ENCODE measurements at regions not wholly inside any gene's neighbourhood (a gene's known extent, or its start where the extent isn't known, plus 50 kb on each side); places are given as distances from the start of the nearest gene placed in this dataset.
A peak's percentile ranks its signal among the peaks of the same experiment; 100 is the strongest.
"Not testable (repeated sequence)": the region's sequence is repeated elsewhere in the genome, so short reads cannot be mapped to it uniquely, and the experiment has no call there.

DNA sequence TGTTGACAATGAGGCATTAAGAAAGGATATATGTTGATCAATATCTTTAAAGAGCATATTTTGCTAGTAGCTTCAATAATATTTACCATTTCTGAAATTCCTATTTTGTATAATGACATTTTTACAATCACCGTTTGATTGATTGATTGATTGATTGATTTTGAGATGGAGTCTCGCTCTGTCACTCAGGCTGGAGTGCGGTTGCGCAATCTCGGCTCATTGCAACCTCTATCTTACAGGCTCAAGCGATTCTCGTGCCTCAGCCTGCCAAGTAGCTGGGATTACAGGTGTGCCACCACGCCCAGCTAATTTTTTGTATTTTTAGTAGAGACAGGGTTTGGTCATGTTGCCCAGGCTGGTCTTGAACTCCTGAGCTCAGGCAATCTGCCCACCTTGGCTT, 150.9 kb upstream of the TEX13D start:
- H3K27ac Mint-ChIP-seq, H3K27me3 Mint-ChIP-seq, H3K4me1 Mint-ChIP-seq, H3K36me3 Mint-ChIP-seq, ATAC-seq, H3K4me3 Mint-ChIP-seq, POLR2A ChIA-PET, H3K9me3 Mint-ChIP-seq, DNase-seq: not testable (repeated sequence)

DNA sequence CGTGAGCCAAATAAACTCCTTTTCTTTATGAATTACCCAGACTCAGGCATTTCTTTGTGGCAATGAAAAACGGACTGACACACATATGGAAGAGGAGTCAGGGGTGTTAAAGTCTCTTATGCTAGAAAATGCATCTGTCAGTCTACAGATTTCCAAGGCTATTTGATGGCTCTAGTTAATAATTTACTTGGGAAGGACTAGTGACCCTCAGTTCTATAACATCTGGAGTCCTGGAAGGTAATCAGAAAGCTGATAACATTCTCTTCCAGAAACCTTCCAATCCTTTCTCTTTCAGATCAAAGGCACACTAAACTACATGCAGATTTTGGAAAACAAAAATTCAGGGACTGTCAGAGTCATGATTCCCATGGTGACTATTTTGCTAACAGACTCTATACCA, 142.0 kb upstream of the TEX13D start:
- H3K4me1 Mint-ChIP-seq, result no peaks in the 10 kb centered on the region
- no peak overlapping the region for H3K27ac Mint-ChIP-seq
- no peaks in the 10 kb centered on the region for H3K9me3 Mint-ChIP-seq
- H3K36me3 Mint-ChIP-seq, result no peaks in the 10 kb centered on the region
- ATAC-seq (no peak), DNase-seq (no peak)
- no peak overlapping the region for H3K4me3 Mint-ChIP-seq
- no peaks in the 10 kb centered on the region for H3K27me3 Mint-ChIP-seq
- POLR2A ChIA-PET, result no interaction called here

DNA sequence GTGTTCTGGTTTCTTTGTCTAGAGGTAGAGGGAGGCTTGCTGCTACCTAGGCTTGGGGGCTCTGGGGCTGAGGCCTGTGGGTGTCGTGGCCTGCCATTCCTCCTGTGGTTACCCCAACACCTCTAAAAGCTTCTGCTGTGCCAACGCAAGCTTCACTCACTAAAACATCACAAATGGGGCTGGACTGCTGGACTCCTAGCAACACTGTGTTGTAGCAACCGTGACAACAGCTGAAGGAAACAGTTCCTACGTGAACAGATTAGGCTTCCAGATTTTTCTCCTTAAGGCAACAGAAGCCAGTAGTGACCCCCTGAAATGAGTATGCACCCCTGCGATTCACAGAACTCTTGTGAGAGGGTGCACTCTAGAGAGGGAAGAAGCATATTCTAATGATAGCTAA, 138.3 kb upstream of the TEX13D start:
- no peak overlapping the region for H3K27ac Mint-ChIP-seq
- DNase-seq (no peak), ATAC-seq (no peak)
- H3K27me3 Mint-ChIP-seq, result no peaks in the 10 kb centered on the region
- no peaks in the 10 kb centered on the region for H3K4me1 Mint-ChIP-seq
- no peaks in the 10 kb centered on the region for H3K36me3 Mint-ChIP-seq
- H3K4me3 Mint-ChIP-seq, result no peak overlapping the region
- H3K9me3 Mint-ChIP-seq, result no peaks in the 10 kb centered on the region
- POLR2A ChIA-PET, result no interaction called here

DNA sequence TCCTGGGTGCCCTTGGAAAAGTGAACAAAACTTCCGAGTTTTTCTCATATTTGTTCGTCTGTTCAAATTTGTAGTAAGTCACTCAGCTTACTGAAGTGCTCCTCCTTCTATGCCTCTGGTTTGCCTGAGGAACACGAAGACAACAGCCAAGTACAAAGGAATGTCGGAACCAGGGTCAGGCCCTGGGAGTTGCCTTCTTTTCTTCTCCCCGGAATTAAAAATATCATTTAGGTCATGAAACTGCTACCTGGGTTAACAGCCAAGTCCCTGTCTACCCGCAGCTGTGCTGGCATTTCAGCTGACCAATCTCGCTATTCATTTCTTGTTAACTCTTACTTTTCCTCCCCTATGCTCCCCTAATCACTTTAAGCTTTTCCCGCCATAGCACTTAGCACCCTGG, 137.6 kb upstream of the TEX13D start:
- no peak for ATAC-seq
- Mint-ChIP-seq H3K27me3 (no peaks in the 10 kb centered on the region), H3K36me3 (no peaks in the 10 kb centered on the region), H3K4me1 (no peaks in the 10 kb centered on the region), H3K9me3 (no peaks in the 10 kb centered on the region), H3K4me3 (no peak overlapping the region), H3K27ac (no peak overlapping the region)
- DNase-seq, result no peak
- POLR2A ChIA-PET, result no interaction called here

DNA sequence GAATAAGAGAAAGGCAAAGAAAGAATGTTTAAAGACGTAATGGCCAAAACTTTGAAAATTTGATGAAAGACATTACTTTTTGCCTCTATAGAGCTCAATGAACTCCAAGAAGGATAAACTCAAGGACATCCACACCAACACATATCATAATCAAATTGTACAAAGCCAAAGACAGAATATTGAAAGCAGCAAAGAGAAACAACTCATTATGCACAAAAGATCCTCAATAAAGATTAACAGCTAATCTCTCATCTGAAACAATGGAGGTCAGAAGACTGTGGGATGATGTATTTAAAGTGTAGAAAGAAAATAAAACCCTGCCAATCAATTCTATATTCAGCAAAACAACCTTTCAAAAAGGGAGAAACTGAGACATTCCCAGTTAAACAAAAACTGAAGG, 129.1 kb upstream of the TEX13D start:
- Mint-ChIP-seq H3K4me3 (no peak overlapping the region), H3K9me3 (peaks cover 0 to 14% (median 8%) of the 10 kb centered on the region in 9 donors), H3K4me1 (no peaks in the 10 kb centered on the region), H3K27ac (no peak overlapping the region), H3K27me3 (no peaks in the 10 kb centered on the region), H3K36me3 (peaks cover 0 to 8% (median 5%) of the 10 kb centered on the region in 3 donors)
- ATAC-seq, result no peak
- DNase-seq, result no peak
- POLR2A ChIA-PET, result no interaction called here

DNA sequence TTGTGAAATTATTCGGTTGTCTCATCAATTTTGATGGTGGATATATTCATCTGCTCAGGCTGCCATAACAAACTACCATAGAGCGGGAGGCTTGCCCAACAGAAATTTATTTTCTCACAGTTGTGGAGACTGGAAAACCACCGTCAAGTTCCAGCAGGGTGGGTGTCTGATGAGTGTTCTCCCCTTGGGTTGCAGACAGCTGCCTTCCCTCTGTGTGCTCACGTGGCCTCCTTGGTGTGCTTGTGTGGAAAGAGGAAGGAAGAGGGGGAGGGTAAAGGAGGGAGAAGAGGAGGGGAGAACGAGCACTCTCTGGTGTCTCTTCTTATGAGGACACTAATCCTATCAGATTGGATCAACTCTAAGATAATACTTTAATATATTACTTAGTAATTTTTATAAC, 123.8 kb upstream of the TEX13D start:
- ATAC-seq (no peak), DNase-seq (no peak)
- no peaks in the 10 kb centered on the region for H3K36me3 Mint-ChIP-seq
- H3K27ac Mint-ChIP-seq, result no peak overlapping the region
- H3K9me3 Mint-ChIP-seq, result peaks cover 0 to 3% (median under 1%) of the 10 kb centered on the region in 9 donors
- no peak overlapping the region for H3K4me3 Mint-ChIP-seq
- peaks cover 13 to 21% (median 18%) of the 10 kb centered on the region in 4 donors for H3K4me1 Mint-ChIP-seq
- POLR2A ChIA-PET, result no interaction called here
- peaks cover 0 to 1% (median 0%) of the 10 kb centered on the region in 5 donors for H3K27me3 Mint-ChIP-seq

DNA sequence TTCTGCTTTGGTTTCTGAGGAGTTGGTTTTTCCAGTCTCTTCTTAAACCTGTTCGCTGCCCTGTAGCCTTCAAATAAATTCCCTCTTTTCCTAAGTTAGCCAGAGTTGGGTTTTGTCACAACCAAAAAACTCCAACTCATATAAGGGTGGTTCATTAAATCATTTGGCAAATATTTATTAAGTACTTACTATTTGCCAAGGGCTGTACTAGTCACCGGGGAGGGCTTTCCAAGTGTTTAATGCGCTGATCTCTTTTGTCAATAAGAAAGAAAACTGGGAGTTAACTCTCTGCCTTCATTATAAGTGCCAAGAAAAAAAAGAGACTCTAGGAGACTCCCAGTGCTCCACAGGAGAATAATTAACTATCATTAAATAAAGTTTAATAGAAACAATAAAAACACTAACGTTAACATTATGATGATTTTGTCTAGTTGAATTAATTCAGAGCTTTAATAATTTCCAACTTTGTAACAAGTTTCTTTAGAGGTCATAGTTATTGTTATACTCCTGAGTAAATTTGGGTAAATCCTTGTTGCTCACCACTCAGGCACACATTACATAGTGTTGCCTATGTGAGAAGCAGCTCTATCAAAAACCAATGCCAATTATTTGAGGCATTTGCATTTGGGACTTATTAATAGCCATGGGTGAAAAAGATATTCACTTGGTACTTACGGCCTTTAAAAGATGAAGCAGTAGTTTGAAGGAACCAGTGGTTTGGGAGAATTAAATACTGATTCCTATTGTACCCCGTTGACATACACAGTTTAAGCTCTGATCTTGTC, 122.5 kb upstream of the TEX13D start:
- Mint-ChIP-seq H3K9me3 (no peaks in the 10 kb centered on the region), H3K4me1 (peaks cover 13 to 29% (median 25%) of the 10 kb centered on the region in 4 donors), H3K4me3 (no peak overlapping the region), H3K27me3 (peaks cover 0 to 1% (median 0%) of the 10 kb centered on the region in 5 donors), H3K27ac (no peak overlapping the region), H3K36me3 (no peaks in the 10 kb centered on the region)
- POLR2A ChIA-PET, result no interaction called here
- DNase-seq (no peak), ATAC-seq (no peak)

DNA sequence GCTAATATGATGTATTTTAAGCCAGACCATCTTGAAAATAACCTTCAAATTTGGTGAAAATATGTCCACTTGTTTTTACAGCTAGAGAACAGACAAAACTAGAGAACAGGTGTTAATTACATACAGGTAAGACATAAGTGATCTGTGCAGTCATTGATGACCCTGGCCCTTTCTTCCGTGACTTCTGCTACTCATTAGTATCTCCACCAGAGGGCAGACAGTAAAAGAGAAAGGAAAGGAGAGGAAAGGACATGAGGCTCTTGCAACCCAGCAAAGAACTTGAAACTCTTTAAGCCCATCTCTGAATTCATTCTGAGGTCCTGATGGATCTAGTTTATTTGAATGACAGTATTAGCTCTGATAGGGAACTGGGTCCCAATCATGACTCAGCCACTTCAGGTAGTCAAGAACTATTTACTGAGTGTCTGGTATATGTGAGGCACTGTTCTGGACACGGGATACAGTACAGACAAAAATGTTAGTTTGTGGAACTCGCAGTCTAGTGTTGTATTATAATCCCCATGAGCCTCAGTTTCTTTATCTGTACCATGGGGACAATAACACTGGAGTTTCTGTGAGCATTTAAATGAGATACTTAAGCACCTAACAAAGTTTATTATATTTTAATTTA, 121.0 kb upstream of the TEX13D start:
- Mint-ChIP-seq H3K36me3 (no peaks in the 10 kb centered on the region), H3K4me3 (no peak overlapping the region), H3K27me3 (peaks cover 0 to 1% (median 0%) of the 10 kb centered on the region in 5 donors), H3K27ac (no peak overlapping the region), H3K9me3 (no peaks in the 10 kb centered on the region), H3K4me1 (peaks cover 24 to 43% (median 39%) of the 10 kb centered on the region in 4 donors)
- POLR2A ChIA-PET, result no interaction called here
- peak in 5 of 10 donors; percentile 11 to 55 (median 54) for DNase-seq
- ATAC-seq, result peak; percentile 74 to 82

DNA sequence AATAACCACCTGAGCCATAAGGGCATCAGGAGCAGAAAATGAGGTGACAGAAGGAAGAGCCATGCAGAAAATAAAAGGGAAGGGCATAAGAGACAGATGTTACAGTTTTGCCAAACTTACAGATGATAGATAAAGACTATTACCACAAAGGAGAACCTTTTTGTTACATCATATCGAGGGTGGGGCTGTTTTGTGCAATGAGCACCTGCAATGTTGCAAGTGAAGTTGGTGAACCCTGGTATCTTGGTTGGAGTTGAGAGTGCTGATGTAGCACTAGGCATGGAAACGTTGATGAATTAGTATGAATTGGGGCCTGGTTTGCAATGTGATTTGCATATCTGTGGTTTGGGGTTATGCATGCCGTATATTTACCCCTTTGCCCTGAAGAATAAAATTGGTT, 119.8 kb upstream of the TEX13D start:
- POLR2A ChIA-PET, result no interaction called here
- no peaks in the 10 kb centered on the region for H3K36me3 Mint-ChIP-seq

DNA sequence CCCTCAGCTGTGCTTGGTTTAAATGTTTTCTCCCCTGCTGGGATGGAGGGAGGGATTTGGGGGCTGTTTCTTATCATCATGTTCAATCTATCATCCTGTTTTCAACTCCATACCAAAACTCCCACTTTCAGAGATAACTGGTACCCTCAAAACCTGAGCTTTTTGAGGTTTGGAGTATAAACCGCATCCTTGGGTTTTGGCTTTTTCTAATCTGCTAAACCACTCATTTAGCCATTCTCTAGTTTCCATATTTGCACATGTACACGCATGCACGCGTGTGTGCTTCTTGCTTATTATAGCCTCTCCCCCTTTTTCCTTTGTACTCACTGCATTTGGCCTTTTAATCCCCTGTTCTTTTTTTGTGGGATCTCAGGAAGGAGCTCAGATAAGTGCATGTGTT, 116.7 kb upstream of the TEX13D start:
- H3K4me1 Mint-ChIP-seq, result peaks cover 47 to 79% (median 76%) of the 10 kb centered on the region in 4 donors
- H3K9me3 Mint-ChIP-seq, result no peaks in the 10 kb centered on the region
- ATAC-seq (no peak), DNase-seq (no peak)
- POLR2A ChIA-PET, result interaction anchor here (3.7 kb wide), 1 partner anchor 131 kb away, joined by 19 read pairs; the partner anchor contains the start of gene SH2D1A
- H3K36me3 Mint-ChIP-seq, result no peaks in the 10 kb centered on the region
- H3K4me3 Mint-ChIP-seq, result peak overlapping the region in 6 of 10 donors; percentile 4 to 52 (median 41)
- H3K27ac Mint-ChIP-seq, result peak overlapping the region; percentile 43 to 95 (median 83)
- no peaks in the 10 kb centered on the region for H3K27me3 Mint-ChIP-seq

More for the DNA sequence above, 119.8 kb upstream of the TEX13D start:
- Mint-ChIP-seq H3K27ac (peak overlapping the region in 8 of 10 donors; percentile 22 to 90 (median 41)), H3K4me1 (peaks cover 31 to 55% (median 51%) of the 10 kb centered on the region in 4 donors), H3K9me3 (no peaks in the 10 kb centered on the region), H3K27me3 (peaks cover 0 to 1% (median 0%) of the 10 kb centered on the region in 5 donors), H3K4me3 (peak overlapping the region in 3 of 10 donors; percentile 8 to 28 (median 19))
- ATAC-seq (peak; percentile 28 to 46), DNase-seq (peak in 1 of 10 donors; percentile 3)

DNA sequence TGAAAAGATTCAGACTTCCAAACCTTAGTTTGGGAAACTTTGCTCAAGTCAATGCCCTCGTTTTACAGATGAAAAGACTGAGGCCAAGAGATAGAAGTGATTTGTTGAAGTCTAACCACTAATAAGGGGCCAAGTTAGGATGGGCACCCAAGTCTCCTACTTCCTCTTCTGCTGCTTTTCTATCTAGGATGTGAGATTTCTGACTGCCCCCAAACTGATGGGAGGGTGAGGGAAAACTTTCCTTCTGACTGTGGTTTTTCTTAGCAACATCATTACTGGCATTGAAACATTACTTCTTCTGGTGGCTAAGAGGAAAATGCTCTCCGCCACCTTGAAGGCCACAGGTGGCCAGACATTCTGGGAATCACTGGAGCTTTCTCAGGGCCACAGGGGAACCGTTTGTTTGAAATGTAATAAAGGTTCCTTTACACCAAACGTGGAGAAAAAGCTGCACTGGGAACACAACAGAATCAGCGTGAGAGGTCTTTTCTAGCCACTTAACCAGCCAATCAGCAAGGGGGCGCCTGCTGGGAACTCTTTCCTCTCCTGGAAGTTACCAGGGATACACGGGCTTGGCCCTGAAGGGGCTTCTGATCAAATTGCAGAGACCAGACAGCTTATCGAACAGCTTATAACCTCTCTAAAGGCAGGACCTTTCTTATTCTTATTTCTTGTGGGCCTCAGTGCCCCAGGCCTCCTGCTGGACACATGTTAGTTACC, 115.9 kb upstream of the TEX13D start:
- H3K9me3 Mint-ChIP-seq, result no peaks in the 10 kb centered on the region

DNA sequence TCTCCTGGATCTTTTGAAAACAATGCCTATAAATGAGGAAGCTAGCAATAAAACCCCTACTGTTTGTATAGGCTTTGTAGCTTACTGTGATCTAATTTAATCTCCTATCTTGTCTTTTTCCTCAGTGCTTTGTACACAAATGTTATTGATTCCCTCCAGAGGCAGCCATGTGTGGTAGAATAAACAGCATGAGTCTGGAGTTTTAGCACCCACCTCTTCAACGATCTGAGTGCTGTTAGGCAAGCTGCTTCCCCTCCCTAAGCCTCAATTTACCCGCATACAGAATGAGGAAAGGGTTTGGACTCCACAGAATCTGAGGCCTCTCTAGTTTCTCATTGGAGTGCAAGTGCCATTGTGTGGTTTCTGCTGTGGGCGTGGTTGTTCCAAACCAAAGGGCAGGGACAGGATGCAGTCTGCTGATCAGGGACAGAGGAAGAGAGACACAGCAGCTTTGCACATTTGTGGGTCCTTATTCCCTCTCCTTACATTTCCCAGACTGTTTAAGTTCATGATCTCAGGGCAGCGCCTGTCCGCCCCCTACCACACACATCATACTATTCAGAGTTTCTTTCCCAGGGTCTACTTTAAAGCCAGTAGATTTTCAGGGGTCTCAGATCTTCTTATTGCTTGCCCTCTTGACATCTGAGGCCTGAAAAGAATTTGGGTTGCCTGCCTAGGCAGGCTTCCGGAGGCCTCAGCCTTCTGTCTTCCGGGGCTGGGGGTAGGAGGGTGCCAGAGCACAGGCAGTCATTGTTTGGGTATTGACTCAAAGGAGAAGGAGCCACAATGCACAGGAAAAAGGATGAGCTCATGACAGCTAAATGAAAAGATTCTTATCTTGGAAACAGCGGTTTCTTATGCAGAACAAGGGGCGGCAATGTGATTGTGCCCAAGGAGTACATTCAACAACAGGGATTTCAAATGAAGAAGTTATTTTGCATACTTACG, 114.9 kb upstream of the TEX13D start:
- Mint-ChIP-seq H3K4me3 (peak overlapping the region; percentile 52 to 76 (median 69)), H3K27me3 (no peaks in the 10 kb centered on the region), H3K4me1 (peaks cover 45 to 77% (median 70%) of the 10 kb centered on the region in 4 donors), H3K27ac (peak overlapping the region; percentile 72 to 96 (median 92)), H3K9me3 (no peaks in the 10 kb centered on the region), H3K36me3 (no peaks in the 10 kb centered on the region)
- ATAC-seq (peak; percentile 94 to 96), DNase-seq (peak; percentile 24 to 80 (median 54))
- POLR2A ChIA-PET, result interaction anchor here (0.7 to 3.7 kb wide), 5 partner anchors 124 to 574 kb away, joined by 3 to 19 read pairs (median 4); partner anchors contain the start of gene SH2D1A

More for the DNA sequence above, 115.9 kb upstream of the TEX13D start:
- H3K4me3 Mint-ChIP-seq, result peak overlapping the region in 8 of 10 donors; percentile 41 to 76 (median 69)
- H3K36me3 Mint-ChIP-seq, result no peaks in the 10 kb centered on the region
- H3K4me1 Mint-ChIP-seq, result peaks cover 48 to 81% (median 73%) of the 10 kb centered on the region in 4 donors
- ATAC-seq (no peak), DNase-seq (no peak)
- H3K27me3 Mint-ChIP-seq, result no peaks in the 10 kb centered on the region
- peak overlapping the region; percentile 72 to 96 (median 92) for H3K27ac Mint-ChIP-seq
- POLR2A ChIA-PET, result interaction anchor here (1.3 to 3.7 kb wide), 2 partner anchors 125 to 130 kb away, joined by 4 to 19 read pairs; partner anchors contain the start of gene SH2D1A
